GM21423 (cell line): ENCODE measurements at regions not wholly inside any gene's neighbourhood (a gene's known extent, or its start where the extent isn't known, plus 50 kb on each side); places are given as distances from the start of the nearest gene placed in this dataset.

Source experiments
- ATAC-seq: cut with Tn5 transposase; IDR thresholded peaks from one replicate; pipeline ENCODE4 v1.9.1; 2021; ENCODE audit warnings: mild to moderate bottlenecking, moderate library complexity; ENCODE audit not compliant: unreplicated experiment

GRCh38 chr13:58728126-58728525, 1096.6 kb downstream of the PCDH17 start:
- ATAC-seq = no peak

- ATAC-seq = no peak
Measured at GRCh38 chr13:58729361-58729760, 1097.8 kb downstream of the PCDH17 start.

DNA sequence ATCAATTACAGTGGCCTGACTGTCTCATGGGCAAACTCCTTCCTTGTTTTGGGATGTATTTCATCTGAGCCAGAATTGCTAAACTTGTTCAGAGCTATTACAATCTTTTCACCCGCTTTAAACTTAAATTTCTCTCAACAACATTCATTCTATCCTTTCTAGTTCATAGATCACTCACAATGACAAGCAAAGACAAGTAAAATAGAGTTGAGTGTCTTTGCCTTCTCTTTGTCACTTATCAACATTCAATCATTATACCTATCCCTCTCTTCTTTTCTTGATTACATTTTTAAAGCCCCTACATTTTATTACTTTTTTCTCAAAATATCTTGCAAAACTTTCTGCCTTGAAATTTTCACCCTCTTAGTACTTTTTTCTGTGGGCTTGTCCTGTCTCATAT, 1113.1 kb downstream of the PCDH17 start:
- no peak for ATAC-seq

DNA sequence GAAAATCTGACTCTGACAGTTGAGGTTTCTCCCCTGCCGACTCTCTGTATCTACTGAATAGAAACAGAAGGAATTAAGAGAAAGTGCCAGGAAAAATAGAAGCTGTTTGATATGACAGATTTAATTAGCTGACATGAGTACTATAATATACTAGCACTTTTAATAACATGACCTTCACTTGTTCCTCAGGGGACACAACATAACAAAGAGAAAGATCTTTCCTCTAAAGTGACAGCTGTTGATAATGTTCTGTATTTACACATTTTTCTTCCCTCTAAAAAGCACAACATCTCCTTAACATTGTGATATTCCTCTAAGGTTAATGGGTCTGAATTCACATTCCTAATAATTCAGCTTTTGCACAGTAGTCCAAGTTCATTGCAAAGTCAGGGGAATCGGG, 1136.0 kb downstream of the PCDH17 start:
- no peak for ATAC-seq

DNA sequence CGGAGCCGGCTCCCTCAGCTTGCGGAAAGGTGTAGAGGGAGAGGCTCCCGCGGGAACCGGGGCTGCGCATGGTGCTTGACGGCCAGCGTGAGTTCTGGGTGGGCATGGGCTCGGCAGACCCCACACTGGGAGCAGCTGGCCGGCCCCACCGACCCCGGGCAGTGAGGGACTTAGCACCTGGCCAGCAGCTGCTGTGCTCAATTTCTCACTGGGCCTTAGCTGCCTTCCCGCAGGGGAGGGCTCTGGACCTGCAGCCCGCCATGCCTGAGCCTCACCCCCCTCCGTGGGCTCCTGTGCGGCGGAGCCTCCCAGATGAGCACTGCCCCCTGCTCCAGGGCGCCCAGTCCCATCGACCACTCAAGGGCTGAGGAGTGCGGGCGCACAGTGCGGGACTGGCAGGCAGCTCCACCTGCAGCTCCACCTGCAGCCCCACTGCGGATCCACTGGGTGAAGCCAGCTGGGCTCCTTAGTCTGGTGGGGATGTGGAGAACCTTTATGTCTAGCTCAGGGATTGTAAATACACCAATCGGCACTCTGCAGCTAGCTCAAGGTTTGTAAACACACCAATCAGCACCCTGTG, 1141.8 kb downstream of the PCDH17 start:
- no peak for ATAC-seq

DNA sequence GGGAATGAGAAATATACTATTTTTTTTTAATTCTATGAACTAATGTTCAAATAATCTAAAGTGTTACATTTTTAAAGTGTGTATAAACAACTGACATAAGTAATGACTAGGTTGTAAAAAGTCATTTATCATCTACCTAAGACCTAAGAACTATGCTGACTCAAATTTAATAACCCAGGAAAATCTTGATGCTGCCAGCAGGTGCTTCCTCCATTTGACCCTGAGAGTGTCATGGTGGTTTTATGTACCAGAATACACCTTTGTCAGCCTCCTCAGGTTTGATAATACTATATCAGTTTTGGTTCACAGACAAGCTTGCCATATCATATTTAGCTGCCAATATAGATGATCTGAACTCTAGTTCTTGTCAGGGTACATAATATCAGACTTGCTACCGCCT, 1151.2 kb downstream of the PCDH17 start:
- ATAC-seq = no peak

DNA sequence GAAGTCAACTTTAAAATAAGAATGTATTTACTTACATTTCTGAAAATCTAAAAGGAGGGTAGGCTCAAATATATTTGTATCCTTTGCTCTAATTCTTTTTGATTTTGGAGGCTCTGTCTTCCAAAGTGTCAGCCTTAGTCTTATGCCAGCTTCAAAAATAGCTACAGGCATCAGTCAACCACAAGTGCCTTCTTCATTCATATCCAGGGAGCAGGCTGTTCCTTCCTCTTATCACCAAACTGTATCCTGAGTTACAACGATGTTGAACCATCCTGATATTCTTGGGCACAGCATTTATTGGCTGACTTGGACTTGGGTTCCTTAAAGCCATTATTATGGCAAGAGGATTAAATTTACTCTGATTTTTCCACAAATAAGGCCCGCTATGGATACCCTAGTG, 1161.3 kb downstream of the PCDH17 start:
- ATAC-seq = no peak

GRCh38 chr13:58795715-58796114, 1164.2 kb downstream of the PCDH17 start:
- ATAC-seq = no peak

DNA sequence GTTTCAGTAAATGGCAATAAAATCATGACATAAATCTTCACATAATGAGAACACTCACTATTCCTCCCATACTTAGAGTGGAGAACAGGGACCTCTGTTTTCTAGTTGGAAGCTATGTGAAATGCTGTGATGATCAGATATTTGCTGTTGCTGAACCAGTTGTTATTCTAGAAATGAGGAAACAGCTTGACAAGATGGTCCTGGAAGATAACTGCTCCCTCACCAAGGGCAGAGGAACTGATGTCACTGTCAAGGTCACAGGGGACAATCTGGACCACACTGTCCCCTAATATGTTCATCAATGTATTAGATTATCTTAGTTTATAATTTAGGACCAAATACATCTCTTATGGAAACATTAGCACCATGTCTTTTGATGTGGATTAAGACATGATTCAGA, 1173.3 kb downstream of the PCDH17 start:
- no peak for ATAC-seq

GRCh38 chr13:58806401-58806800, 1174.9 kb downstream of the PCDH17 start:
- no peak for ATAC-seq

DNA sequence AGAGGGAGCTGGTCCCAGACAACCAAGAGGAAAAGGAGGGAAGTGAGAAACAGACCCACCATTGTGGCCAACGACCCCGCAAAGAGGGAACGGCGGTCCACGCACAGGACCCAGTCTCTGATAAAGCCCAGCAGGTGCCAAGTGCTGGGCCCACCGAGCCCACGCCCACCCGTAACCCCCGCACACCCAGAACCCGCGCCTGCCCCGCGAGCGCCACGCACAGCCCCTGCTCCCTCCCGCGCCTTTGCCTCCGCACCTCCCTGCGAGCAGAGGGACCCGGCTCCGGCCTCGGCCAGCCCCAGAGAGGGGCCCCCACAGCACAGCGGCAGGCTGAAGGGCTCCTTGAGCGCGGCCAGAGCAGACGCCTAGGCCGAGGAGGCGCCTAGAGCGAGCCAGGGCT, 1192.2 kb downstream of the PCDH17 start:
- no peak for ATAC-seq

DNA sequence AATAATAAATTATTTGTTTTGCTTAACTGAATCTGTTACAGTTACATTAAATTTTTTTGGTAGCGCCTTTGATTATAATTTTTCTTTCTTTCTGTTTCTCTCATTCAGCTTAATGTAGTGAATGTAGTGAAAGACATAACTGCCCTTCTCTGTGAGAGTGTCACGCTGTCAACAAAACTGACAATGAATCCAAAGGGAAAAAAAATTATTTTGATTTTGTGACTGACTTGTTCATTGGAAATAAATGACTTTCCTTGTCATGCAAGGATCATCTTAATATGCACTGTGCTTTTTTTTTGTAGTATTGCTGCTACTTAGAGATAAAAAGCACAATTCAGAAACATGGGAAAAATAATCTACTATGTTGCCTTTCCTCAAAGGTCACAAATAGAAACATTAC, 1196.4 kb downstream of the PCDH17 start:
- ATAC-seq = no peak

DNA sequence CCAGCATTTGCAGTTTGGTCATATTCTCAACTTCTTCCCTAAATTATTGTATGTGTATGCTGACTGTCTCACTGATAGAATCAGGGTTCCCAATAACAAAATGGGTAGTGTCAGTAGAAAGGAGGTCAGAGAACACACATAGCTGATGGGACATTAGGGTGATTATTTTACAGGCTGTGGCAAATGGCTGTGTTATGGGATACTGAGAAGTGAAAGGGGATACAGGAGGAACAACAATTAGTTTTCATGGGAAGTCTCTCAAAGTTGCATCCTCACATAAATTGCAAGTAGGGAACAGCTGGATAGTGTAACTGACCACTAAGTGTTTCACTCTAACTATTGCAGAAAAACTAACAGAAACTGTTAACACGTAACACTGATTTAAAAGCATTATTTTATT, 1199.3 kb downstream of the PCDH17 start:
- ATAC-seq = no peak

GRCh38 chr13:58838615-58839014, 1207.1 kb downstream of the PCDH17 start:
- no peak for ATAC-seq

DNA sequence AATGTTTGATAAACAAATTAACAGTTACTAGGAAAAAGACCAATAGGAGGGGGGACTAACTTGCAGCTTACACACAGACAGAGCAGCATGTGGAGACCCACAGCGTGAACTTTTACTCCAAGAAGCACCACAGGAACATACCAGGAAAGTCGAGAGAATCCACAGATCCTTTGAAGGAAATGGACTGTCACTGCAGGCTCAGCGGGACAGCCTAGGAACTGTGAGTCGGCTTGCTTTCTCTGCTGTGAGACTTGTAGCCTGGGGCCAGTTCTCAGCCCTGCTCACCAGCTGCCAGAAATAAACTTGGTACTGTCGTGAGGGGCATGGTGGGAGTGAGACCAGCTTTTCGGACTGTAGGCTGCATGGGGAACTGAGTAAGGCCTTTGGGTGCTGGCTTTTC, 1211.5 kb downstream of the PCDH17 start:
- ATAC-seq = no peak

DNA sequence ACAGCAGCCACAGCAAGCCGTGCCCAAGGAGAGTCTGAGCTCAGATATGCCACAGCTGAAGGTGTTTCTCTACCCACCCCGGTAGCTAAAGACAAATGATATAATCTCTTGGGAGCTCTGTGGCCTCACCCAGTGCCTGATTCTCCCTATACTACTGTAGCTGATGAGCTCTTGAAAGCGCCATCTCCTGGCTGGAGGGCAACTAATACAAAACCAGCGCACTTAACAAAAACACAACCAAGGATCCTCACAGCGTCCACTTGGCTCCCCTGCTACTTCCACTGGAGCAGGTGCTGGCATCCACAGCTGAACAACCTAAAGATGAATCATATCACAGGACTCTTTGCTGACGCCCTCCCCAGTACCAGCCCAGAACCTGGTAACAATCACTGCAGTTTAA, 1212.0 kb downstream of the PCDH17 start:
- no peak for ATAC-seq

- no peak for ATAC-seq
Measured at GRCh38 chr13:58850161-58850560, 1218.6 kb downstream of the PCDH17 start.

GRCh38 chr13:58852076-58852475, 1220.5 kb downstream of the PCDH17 start:
- ATAC-seq = no peak

- ATAC-seq = no peak
Measured at GRCh38 chr13:58855283-58855682, 1223.7 kb downstream of the PCDH17 start.

DNA sequence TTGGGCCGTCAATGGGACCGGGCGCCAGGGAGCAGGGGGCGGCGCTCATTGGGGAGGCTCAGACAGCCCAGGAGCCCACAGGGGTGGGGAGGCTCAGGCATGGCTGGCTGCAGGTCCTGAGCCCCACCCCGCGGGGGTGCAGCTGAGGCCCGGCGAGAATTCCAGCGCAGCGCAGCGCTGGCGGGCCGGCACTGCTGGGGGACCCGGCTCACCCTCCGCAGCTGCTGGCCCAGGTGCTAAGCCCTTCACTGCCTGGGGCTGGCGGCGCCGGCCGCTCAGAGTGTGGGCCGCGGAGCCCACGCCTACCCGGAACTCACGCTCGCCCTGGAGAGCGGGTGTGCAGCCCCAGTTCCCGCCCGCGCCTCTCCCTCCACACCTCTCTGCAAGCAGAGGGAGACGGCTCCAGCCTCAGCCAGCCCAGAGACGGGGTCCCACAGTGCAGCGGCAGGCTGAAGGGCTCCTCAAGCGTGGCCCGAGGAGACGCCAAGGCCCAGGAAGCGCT, 1227.4 kb downstream of the PCDH17 start:
- no peak for ATAC-seq

GRCh38 chr13:58865286-58865685, 1233.7 kb downstream of the PCDH17 start:
- no peak for ATAC-seq

- ATAC-seq = no peak
Measured at GRCh38 chr13:58869566-58869965, 1238.0 kb downstream of the PCDH17 start.

- ATAC-seq = no peak
Measured at GRCh38 chr13:58876473-58876872, 1244.9 kb downstream of the PCDH17 start.
